ENCODE measurements at regions not wholly inside any gene's neighbourhood (a gene's known extent, or its start where the extent isn't known, plus 50 kb on each side); places are given as distances from the start of the nearest gene placed in this dataset.

GRCh38 chr12:14190694-14191093 is 174.8 kb upstream of the ATF7IP start:
- peaks cover 12% of the 10 kb centered on the region for H3K36me3 ChIP-seq (replicated peaks; ENCODE audit: low read depth, low read length)
- H3K79me2 ChIP-seq (ENCODE audit: low read length), result no peaks in the 10 kb centered on the region
- H3K4me2 ChIP-seq (ENCODE audit: low read length), result no peak overlapping the region
- no peak overlapping the region for H3K4me3 ChIP-seq (ENCODE audit: low read length)
- H3K9ac ChIP-seq (ENCODE audit: low read length), result no peak overlapping the region
- H2AFZ ChIP-seq (ENCODE audit: low read depth, low read length), result no peak overlapping the region
- no peaks in the 10 kb centered on the region for H4K20me1 ChIP-seq (ENCODE audit: insufficient read depth, low read length)
- peaks cover 8% of the 10 kb centered on the region; the same call in 1 of the 2 replicates for H3K9me3 ChIP-seq (ENCODE audit: insufficient read depth, low read length)
- H3K27ac ChIP-seq (ENCODE audit: low read length), result no peak overlapping the region
- peaks cover 45% of the 10 kb centered on the region for H3K4me1 ChIP-seq (ENCODE audit: low read length)
- H3K27me3 ChIP-seq (ENCODE audit: low read depth, low read length), result no peaks in the 10 kb centered on the region
- TF ChIP-seq EZH2phosphoT487 (IDR thresholded peaks at IDR 0.05; ENCODE audit: low read depth), result no peak
- TF ChIP-seq, protein P1, sequence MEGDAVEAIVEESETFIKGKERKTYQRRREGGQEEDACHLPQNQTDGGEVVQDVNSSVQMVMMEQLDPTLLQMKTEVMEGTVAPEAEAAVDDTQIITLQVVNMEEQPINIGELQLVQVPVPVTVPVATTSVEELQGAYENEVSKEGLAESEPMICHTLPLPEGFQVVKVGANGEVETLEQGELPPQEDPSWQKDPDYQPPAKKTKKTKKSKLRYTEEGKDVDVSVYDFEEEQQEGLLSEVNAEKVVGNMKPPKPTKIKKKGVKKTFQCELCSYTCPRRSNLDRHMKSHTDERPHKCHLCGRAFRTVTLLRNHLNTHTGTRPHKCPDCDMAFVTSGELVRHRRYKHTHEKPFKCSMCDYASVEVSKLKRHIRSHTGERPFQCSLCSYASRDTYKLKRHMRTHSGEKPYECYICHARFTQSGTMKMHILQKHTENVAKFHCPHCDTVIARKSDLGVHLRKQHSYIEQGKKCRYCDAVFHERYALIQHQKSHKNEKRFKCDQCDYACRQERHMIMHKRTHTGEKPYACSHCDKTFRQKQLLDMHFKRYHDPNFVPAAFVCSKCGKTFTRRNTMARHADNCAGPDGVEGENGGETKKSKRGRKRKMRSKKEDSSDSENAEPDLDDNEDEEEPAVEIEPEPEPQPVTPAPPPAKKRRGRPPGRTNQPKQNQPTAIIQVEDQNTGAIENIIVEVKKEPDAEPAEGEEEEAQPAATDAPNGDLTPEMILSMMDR (IDR thresholded peaks at IDR 0.05; ENCODE audit: low read depth, low read length), result no peak

GRCh38 chr12:14191612-14192011 is 173.9 kb upstream of the ATF7IP start:
- H3K36me3 ChIP-seq (replicated peaks; ENCODE audit: low read depth, low read length), result peaks cover 12% of the 10 kb centered on the region
- H3K27ac ChIP-seq (ENCODE audit: low read length), result peak overlapping the region; percentile 39
- H3K4me3 ChIP-seq (ENCODE audit: low read length), result peak overlapping the region; percentile 39; the same call in 1 of the 2 replicates
- no peak for TF ChIP-seq EZH2phosphoT487 (IDR thresholded peaks at IDR 0.05; ENCODE audit: low read depth)
- TF ChIP-seq, protein P1 (IDR thresholded peaks at IDR 0.05; ENCODE audit: low read depth, low read length), result no peak
- H4K20me1 ChIP-seq (ENCODE audit: insufficient read depth, low read length), result no peaks in the 10 kb centered on the region
- H3K79me2 ChIP-seq (ENCODE audit: low read length), result no peaks in the 10 kb centered on the region
- H3K4me1 ChIP-seq (ENCODE audit: low read length), result peaks cover 36% of the 10 kb centered on the region
- H2AFZ ChIP-seq (ENCODE audit: low read depth, low read length), result peak overlapping the region; percentile 68; the same call in 1 of the 2 replicates
- peaks cover 8% of the 10 kb centered on the region; the same call in 1 of the 2 replicates for H3K9me3 ChIP-seq (ENCODE audit: insufficient read depth, low read length)
- no peak overlapping the region; the same call in 1 of the 2 replicates for H3K9ac ChIP-seq (ENCODE audit: low read length)
- H3K27me3 ChIP-seq (ENCODE audit: low read depth, low read length), result no peaks in the 10 kb centered on the region
- H3K4me2 ChIP-seq (ENCODE audit: low read length), result peak overlapping the region; percentile 58

GRCh38 chr12:14193639-14194038 is 171.8 kb upstream of the ATF7IP start:
- Histone ChIP-seq H3K4me2 (ENCODE audit: low read length) (no peak overlapping the region), H3K4me3 (ENCODE audit: low read length) (no peak overlapping the region), H3K4me1 (ENCODE audit: low read length) (peaks cover 33% of the 10 kb centered on the region)

GRCh38 chr12:14194572-14194971 is 170.9 kb upstream of the ATF7IP start:
- H3K4me2 ChIP-seq (ENCODE audit: low read length), result no peak overlapping the region
- no peaks in the 10 kb centered on the region for H3K27me3 ChIP-seq (ENCODE audit: low read depth, low read length)
- peaks cover 25% of the 10 kb centered on the region for H3K4me1 ChIP-seq (ENCODE audit: low read length)
- no peaks in the 10 kb centered on the region for H4K20me1 ChIP-seq (ENCODE audit: insufficient read depth, low read length)
- no peak overlapping the region for H3K9ac ChIP-seq (ENCODE audit: low read length)
- no peak overlapping the region for H3K27ac ChIP-seq (ENCODE audit: low read length)
- H3K4me3 ChIP-seq (ENCODE audit: low read length), result no peak overlapping the region
- H3K9me3 ChIP-seq (ENCODE audit: insufficient read depth, low read length), result peaks cover 8% of the 10 kb centered on the region; the same call in 1 of the 2 replicates
- no peaks in the 10 kb centered on the region for H3K79me2 ChIP-seq (ENCODE audit: low read length)
- H2AFZ ChIP-seq (ENCODE audit: low read depth, low read length), result no peak overlapping the region
- H3K36me3 ChIP-seq (replicated peaks; ENCODE audit: low read depth, low read length), result peaks cover 12% of the 10 kb centered on the region
- TF ChIP-seq EZH2phosphoT487 (IDR thresholded peaks at IDR 0.05; ENCODE audit: low read depth), result no peak
- TF ChIP-seq, protein P1 (IDR thresholded peaks at IDR 0.05; ENCODE audit: low read depth, low read length), result no peak

More at GRCh38 chr12:14193639-14194038, 171.8 kb upstream of the ATF7IP start:
- Histone ChIP-seq H3K27ac (ENCODE audit: low read length) (no peak overlapping the region), H3K9me3 (ENCODE audit: insufficient read depth, low read length) (peaks cover 8% of the 10 kb centered on the region; the same call in 1 of the 2 replicates), H3K9ac (ENCODE audit: low read length) (no peak overlapping the region), H3K27me3 (ENCODE audit: low read depth, low read length) (no peaks in the 10 kb centered on the region), H2AFZ (ENCODE audit: low read depth, low read length) (no peak overlapping the region), H3K36me3 (replicated peaks; ENCODE audit: low read depth, low read length) (peaks cover 12% of the 10 kb centered on the region), H3K79me2 (ENCODE audit: low read length) (no peaks in the 10 kb centered on the region), H4K20me1 (ENCODE audit: insufficient read depth, low read length) (no peaks in the 10 kb centered on the region)
- no peak for TF ChIP-seq EZH2phosphoT487 (IDR thresholded peaks at IDR 0.05; ENCODE audit: low read depth)
- TF ChIP-seq, protein P1 (IDR thresholded peaks at IDR 0.05; ENCODE audit: low read depth, low read length), result no peak

Measured in OCI-LY3 (cell line).